B cell (primary cell): ENCODE measurements at regions not wholly inside any gene's neighbourhood (a gene's known extent, or its start where the extent isn't known, plus 50 kb on each side); places are given as distances from the start of the nearest gene placed in this dataset.

Experiments used
- ATAC-seq: fragments of 200-7000 bp; cut with Tn5 transposase; one replicate; pipeline ENCODE4 v1.10.0; 2021; ENCODE audit warnings: low read depth, mild to moderate bottlenecking, moderate number of reproducible peaks, moderate library complexity
- CTCF ChIA-PET: fragments of 350-600 bp; sonication (Branson Sonifier 250); formaldehyde crosslinking; loops from one replicate; lab custom pipeline; 2021; ENCODE audit warnings: antibody characterized with exemption, inconsistent platforms; lab: Charles Lee
- POLR2A ChIA-PET: fragments of 350-600 bp; sonication (Branson Sonifier 250); formaldehyde crosslinking; loops from one replicate; lab custom pipeline; 2021; ENCODE audit warnings: antibody characterized with exemption; lab: Charles Lee
- DNase-seq: peaks from one replicate; pipeline ENCODE4 v3.0.0; 2013
- H2AFZ ChIP-seq: 2 replicates; pipeline ENCODE4 v1.6.1; 2012; ENCODE audit warnings: mild to moderate bottlenecking, low read depth, low read length; ENCODE audit not compliant: insufficient read depth, poor library complexity, severe bottlenecking
- H3K27ac ChIP-seq, 2 donors: 1 replicate in 1 of 2; 2 replicates in 1 of 2; pipeline ENCODE4 v1.5.1; 2012 to 2013; ENCODE audit warnings: low read length in 2 of 2, mild to moderate bottlenecking in 2 of 2, moderate library complexity in 1 of 2
- H3K27me3 ChIP-seq, 4 experiments: fragments of 200-600 bp in 1 of 4; sonication (generic) in 1 of 4; replicated peaks in 1 of 4; 1 replicate in 2 of 4; 2 replicates in 2 of 4; pipeline versions ENCODE4 v1.6.1 to v1.7.0; 2013 to 2016; ENCODE audit warnings: low read length in 3 of 4, mild to moderate bottlenecking in 2 of 4, mixed read lengths in 1 of 4, moderate library complexity in 1 of 4; ENCODE audit not compliant: insufficient read depth in 4 of 4, control insufficient read depth in 3 of 4; ENCODE audit errors: control extremely low read depth in 1 of 4
- H3K36me3 ChIP-seq, 2 experiments: replicated peaks in 1 of 2; 1 replicate in 1 of 2; 2 replicates in 1 of 2; pipeline versions ENCODE4 v1.6.1 to v1.7.1; 2013; ENCODE audit warnings: low read length in 1 of 2; ENCODE audit not compliant: insufficient read depth in 2 of 2, control insufficient read depth in 1 of 2; ENCODE audit errors: control extremely low read depth in 1 of 2, extremely low read depth in 1 of 2
- H3K4me1 ChIP-seq, 2 donors: fragments of 200-600 bp in 1 of 2; sonication (generic) in 1 of 2; 1 replicate in 1 of 2; 2 replicates in 1 of 2; pipeline versions ENCODE4 v1.5.1 to v1.6.1; 2013 to 2017; ENCODE audit warnings: low read length in 2 of 2; ENCODE audit not compliant: control insufficient read depth in 2 of 2, insufficient read depth in 2 of 2
- H3K4me2 ChIP-seq: replicated peaks from 2 replicates; pipeline ENCODE3; 2012; ENCODE audit warnings: mild to moderate bottlenecking, low read depth, low read length; ENCODE audit not compliant: poor library complexity, severe bottlenecking
- H3K4me3 ChIP-seq, 5 experiments: fragments of 200-600 bp in 1 of 5; sonication (generic) in 1 of 5; 1 replicate in 3 of 5; 2 replicates in 2 of 5; pipeline versions ENCODE4 v1.5.1 to v1.7.0; 2011 to 2016; ENCODE audit warnings: low read length in 4 of 5, mild to moderate bottlenecking in 4 of 5, low read depth in 2 of 5, control low read depth in 1 of 5, moderate library complexity in 1 of 5; ENCODE audit not compliant: insufficient read depth in 1 of 5; ENCODE audit errors: control extremely low read depth in 1 of 5, extremely low read depth in 1 of 5
- H3K79me2 ChIP-seq: fragments of 200-600 bp; sonication (generic); one replicate; pipeline ENCODE4 v1.6.0; 2016; ENCODE audit warnings: low read length; ENCODE audit not compliant: control insufficient read depth, insufficient read depth
- H3K9ac ChIP-seq: fragments of 200-600 bp; sonication (generic); 2 replicates; pipeline ENCODE4 v1.6.1; 2017; ENCODE audit warnings: mild to moderate bottlenecking, low read length, moderate library complexity
- H3K9me3 ChIP-seq, 3 donors: one replicate each; pipeline versions ENCODE4 v1.6.1 to v1.7.1; 2013; ENCODE audit warnings: low read length in 2 of 3; ENCODE audit not compliant: control insufficient read depth in 2 of 3, insufficient read depth in 1 of 3; ENCODE audit errors: control extremely low read depth in 1 of 3
- H4K20me1 ChIP-seq: 2 replicates; pipeline ENCODE4 v1.6.0; 2012; ENCODE audit warnings: mild to moderate bottlenecking, low read length; ENCODE audit not compliant: insufficient read depth, control insufficient read depth, poor library complexity, severe bottlenecking
- H3K27ac Mint-ChIP-seq: one replicate; pipeline ENCODE4 v1.8.0; 2021; ENCODE audit warnings: mixed read lengths
- H3K27me3 Mint-ChIP-seq: one replicate; pipeline ENCODE4 v1.8.0; 2021; ENCODE audit warnings: mixed read lengths
- H3K4me1 Mint-ChIP-seq: one replicate; pipeline ENCODE4 v1.8.0; 2021; ENCODE audit warnings: mixed read lengths
- H3K4me3 Mint-ChIP-seq: one replicate; pipeline ENCODE4 v1.8.0; 2021; ENCODE audit warnings: mixed read lengths
- H3K9me3 Mint-ChIP-seq: one replicate; pipeline ENCODE4 v1.8.0; 2022; ENCODE audit warnings: mixed read lengths; ENCODE audit not compliant: insufficient read depth
- CTCF ChIP-seq: fragments of 200-600 bp; IDR thresholded peaks from one replicate; pipeline ENCODE4 v1.8.0; 2022; ENCODE audit warnings: antibody characterized with exemption, mild to moderate bottlenecking
- EZH2 ChIP-seq: IDR thresholded peaks from 2 replicates; pipeline ENCODE4 v1.6.1; 2012; ENCODE audit warnings: borderline replicate concordance, low read depth, mild to moderate bottlenecking, moderate library complexity, low read length; ENCODE audit not compliant: insufficient read depth, poor library complexity, severe bottlenecking
- WGBS: methylation state at CpG from one replicate; pipeline ENCODE4 v1.1.5; 2013; ENCODE audit warnings: missing lambda C conversion rate; ENCODE audit not compliant: insufficient coverage; 5-methylcytosine and 5-hydroxymethylcytosine counted together
- intact Hi-C: fragments of 100-400 bp; cut with micrococcal nuclease; formaldehyde crosslinking; loops from one replicate; pipeline ENCODE4 v1.10.0; 2022

DNA sequence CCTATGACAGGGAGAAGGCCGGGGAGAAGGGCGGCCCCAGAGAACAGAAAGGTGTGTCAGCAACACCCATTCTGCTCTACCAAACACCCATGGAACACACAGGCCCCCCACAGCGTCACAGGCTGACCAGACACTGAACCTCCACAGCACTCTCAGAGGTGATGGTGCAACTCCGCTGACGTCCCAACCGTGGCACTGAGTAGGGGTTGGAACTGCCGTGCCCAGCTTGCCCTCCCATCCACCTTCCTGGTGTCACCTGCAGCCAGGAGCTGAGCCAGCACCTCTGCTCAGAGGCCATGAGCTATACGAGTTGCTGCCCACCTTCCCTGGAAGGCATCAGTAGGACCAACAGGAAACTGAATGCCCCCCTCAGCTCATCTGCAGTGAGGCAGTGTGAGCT lies 412.9 kb upstream of the SALL3 start:
- Histone ChIP-seq H3K4me2 (no peak overlapping the region), H3K27ac (no peak overlapping the region), H3K4me1 (no peaks in the 10 kb centered on the region), H2AFZ (no peak overlapping the region), H3K36me3 (no peaks in the 10 kb centered on the region), H4K20me1 (no peaks in the 10 kb centered on the region), H3K79me2 (no peaks in the 10 kb centered on the region), H3K27me3 (no peaks in the 10 kb centered on the region), H3K9ac (no peak overlapping the region), H3K4me3 (no peak overlapping the region), H3K9me3 (peaks cover 0 to 34% (median 0%) of the 10 kb centered on the region in 3 donors)
- H3K4me3 Mint-ChIP-seq, result no peak overlapping the region
- H3K4me1 Mint-ChIP-seq, result no peaks in the 10 kb centered on the region
- TF ChIP-seq CTCF, result no peak
- TF ChIP-seq EZH2, result no peak
- no peak overlapping the region for H3K27ac Mint-ChIP-seq
- no peak for DNase-seq
- intact Hi-C loops, result no loop called here
- H3K9me3 Mint-ChIP-seq, result peaks cover 6% of the 10 kb centered on the region
- 97% methylated on average over 6 of the region's 8 CpGs for whole genome bisulfite sequencing
- ATAC-seq, result no peak
- ChIA-PET CTCF (no interaction called here), POLR2A (no interaction called here)
- H3K27me3 Mint-ChIP-seq, result no peaks in the 10 kb centered on the region

DNA sequence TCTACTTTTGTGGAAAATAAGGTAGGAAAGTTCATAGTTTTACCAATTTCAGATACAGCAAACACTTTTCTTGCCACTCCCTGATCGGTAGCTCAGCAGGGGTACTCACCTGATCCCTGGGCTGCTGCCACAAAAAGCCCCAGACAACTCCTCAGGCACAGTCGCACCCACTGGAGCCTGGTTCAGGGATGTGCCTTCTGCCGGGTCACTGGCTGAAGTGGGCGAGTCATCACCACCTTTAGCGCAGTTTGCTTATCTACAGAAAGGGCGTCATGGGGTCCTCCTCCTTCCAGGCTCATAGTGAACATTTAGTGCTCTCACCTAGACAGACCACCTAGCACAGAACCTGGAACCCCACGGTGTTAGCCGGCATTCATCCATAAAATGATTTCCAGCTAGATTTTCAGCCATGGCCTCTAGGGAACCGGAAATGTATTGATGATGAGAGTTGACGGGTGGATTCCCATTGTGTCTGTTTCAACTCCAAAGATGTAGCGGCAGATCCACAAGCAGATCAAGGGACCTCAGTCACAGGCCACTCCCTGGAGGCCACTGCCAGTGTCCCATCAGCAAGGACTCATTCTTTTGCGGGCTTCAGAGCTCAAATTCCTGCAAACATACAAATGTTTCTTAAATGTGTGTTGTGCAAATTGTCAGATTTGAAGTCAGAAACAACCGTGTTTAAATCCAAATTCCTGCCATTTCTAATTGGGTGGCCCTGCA lies 408.4 kb upstream of the SALL3 start:
- WGBS, result 97% methylated on average over 8 of the region's 13 CpGs
- Histone ChIP-seq H3K4me2 (no peak overlapping the region), H3K27ac (no peak overlapping the region), H3K4me1 (no peaks in the 10 kb centered on the region), H3K27me3 (no peaks in the 10 kb centered on the region), H3K79me2 (no peaks in the 10 kb centered on the region), H4K20me1 (no peaks in the 10 kb centered on the region), H3K4me3 (no peak overlapping the region), H3K9ac (no peak overlapping the region), H3K36me3 (no peaks in the 10 kb centered on the region), H2AFZ (no peak overlapping the region), H3K9me3 (peaks cover 3 to 48% (median 12%) of the 10 kb centered on the region in 3 donors)
- H3K4me1 Mint-ChIP-seq, result no peaks in the 10 kb centered on the region
- H3K4me3 Mint-ChIP-seq, result no peak overlapping the region
- CTCF ChIA-PET, result no interaction called here
- H3K27ac Mint-ChIP-seq, result no peak overlapping the region
- DNase-seq (no peak), ATAC-seq (no peak)
- intact Hi-C loops, result no loop called here
- TF ChIP-seq CTCF (no peak), EZH2 (no peak)
- POLR2A ChIA-PET, result no interaction called here
- H3K9me3 Mint-ChIP-seq, result peaks cover 18% of the 10 kb centered on the region
- no peaks in the 10 kb centered on the region for H3K27me3 Mint-ChIP-seq
